22Rv1 (cell line): ENCODE measurements at regions not wholly inside any gene's neighbourhood (a gene's known extent, or its start where the extent isn't known, plus 50 kb on each side); places are given as distances from the start of the nearest gene placed in this dataset.

Experiments
- H3K27ac ChIP-seq: fragments of 450-650 bp; 2 replicates; pipeline ENCODE4 v1.5.1; 2017
- ZFX ChIP-seq: fragments of 450-650 bp; IDR thresholded peaks from 2 replicates; pipeline ENCODE4 v1.6.1; 2017; ENCODE audit warnings: antibody characterized with exemption, borderline replicate concordance
- TF ChIP-seq, protein P1 (sequence below): fragments of 450-650 bp; IDR thresholded peaks from 2 replicates; pipeline ENCODE4 v1.5.1; 2017; ENCODE audit warnings: mild to moderate bottlenecking

DNA sequence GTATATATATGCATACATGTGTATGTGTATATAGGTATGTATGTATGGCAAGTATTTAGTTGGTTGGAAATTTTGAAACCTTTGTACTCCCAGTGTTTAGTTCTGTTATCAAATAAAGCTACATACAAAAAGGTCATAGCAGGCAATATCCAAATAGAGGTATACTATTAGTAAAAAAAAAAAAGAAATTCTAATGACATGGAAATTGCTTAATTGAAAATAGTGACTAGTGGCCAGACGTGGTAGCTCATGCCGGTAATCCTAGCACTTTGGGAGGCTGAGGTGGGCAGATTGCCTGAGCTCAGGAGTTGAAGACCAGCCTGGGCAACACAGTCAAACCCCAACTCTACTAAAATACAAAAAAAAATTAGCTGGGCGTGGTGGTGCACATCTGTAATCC is 351.6 kb upstream of the NR5A2 start:
- no peak overlapping the region for H3K27ac ChIP-seq
- TF ChIP-seq, protein P1, sequence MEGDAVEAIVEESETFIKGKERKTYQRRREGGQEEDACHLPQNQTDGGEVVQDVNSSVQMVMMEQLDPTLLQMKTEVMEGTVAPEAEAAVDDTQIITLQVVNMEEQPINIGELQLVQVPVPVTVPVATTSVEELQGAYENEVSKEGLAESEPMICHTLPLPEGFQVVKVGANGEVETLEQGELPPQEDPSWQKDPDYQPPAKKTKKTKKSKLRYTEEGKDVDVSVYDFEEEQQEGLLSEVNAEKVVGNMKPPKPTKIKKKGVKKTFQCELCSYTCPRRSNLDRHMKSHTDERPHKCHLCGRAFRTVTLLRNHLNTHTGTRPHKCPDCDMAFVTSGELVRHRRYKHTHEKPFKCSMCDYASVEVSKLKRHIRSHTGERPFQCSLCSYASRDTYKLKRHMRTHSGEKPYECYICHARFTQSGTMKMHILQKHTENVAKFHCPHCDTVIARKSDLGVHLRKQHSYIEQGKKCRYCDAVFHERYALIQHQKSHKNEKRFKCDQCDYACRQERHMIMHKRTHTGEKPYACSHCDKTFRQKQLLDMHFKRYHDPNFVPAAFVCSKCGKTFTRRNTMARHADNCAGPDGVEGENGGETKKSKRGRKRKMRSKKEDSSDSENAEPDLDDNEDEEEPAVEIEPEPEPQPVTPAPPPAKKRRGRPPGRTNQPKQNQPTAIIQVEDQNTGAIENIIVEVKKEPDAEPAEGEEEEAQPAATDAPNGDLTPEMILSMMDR = no peak
- no peak for TF ChIP-seq ZFX

DNA sequence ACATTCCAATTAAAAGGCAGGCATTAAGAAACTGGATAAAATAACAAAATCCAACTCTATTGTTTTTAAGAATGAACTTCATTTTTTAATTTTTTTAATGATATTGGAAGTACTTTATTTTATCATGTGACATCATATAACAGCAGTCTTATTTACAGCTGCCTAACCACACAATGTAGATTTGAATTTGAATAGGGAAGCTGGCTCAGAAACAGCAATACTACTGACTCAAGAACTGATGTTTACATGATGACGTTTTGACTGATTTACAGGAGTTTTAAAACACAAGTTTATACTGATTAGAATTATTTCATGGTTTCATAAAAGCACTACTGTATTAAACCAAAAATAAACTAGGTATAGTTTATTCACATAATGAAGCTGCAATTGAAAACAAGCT is 348.7 kb upstream of the NR5A2 start:
- no peak overlapping the region for H3K27ac ChIP-seq
- TF ChIP-seq, protein P1 = no peak
- no peak for TF ChIP-seq ZFX

DNA sequence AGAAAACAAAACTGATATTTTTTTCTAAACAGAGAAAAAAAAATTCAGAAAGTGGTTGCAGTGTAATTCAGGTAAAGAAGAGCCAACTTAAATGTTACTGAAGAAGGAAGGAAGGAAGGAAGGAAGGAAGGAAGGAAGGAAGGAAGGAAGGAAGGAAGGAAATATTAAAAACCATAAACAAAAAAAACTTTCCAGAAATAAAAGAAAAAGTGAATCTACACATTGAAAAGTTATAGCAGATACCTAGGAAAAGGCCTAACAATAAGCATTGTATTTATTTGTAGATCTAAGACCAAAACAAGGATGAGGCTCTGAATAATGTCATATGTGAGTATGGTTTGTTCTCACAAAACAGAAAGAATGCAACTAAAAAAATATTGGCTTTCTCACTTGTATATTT is 345.4 kb upstream of the NR5A2 start:
- H3K27ac ChIP-seq = no peak overlapping the region
- TF ChIP-seq, protein P1 = no peak
- TF ChIP-seq ZFX = no peak

DNA sequence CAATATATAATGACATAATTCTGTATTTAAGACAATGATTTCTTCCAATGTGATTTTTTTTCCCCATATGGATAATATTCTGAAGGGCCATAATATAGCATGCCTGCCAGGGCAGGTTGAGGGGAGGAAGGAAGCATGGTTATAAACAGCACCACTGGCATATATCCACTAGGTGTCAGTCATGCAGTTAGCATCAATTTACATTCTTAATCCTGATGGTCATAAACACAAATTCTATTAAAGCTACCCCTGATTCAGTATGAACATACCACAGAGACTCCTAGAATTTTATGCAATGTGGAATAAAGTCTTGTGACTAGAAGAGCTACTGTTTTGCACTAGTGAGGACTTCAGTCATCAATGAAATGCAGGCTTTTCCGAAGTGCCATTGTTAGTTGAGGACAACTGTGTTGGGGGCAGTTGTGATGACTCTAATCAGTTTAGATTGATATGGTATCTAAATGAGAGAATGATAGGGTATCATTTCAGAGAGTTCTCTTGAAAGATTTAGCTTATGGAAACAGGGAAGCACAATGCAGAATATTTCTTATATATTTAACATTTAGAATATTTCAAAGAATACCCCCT is 342.7 kb upstream of the NR5A2 start:
- TF ChIP-seq, protein P1 = peak; percentile 95
- TF ChIP-seq ZFX = no peak

DNA sequence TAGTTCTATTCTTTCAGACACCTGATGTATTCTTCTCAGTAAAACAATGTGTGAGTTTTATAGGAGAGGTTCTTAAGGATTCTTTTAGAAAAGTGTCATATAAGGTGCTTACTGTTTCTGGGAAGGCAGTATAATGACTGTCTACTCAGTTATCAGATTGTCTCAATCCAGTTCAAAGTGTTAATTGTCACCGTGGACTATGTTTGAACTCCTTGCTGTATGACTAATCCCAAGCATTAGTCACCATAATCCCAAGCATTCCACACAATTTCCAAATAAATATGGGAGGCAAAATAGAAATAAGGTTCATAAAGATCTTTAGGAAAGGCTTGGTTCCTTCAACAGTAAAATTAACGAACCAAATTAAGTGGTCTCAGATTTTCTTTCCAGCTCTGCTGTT is 342.1 kb upstream of the NR5A2 start:
- TF ChIP-seq, protein P1 = no peak
- no peak for TF ChIP-seq ZFX

More for the DNA sequence above, 342.7 kb upstream of the NR5A2 start:
- H3K27ac ChIP-seq = no peak overlapping the region

DNA sequence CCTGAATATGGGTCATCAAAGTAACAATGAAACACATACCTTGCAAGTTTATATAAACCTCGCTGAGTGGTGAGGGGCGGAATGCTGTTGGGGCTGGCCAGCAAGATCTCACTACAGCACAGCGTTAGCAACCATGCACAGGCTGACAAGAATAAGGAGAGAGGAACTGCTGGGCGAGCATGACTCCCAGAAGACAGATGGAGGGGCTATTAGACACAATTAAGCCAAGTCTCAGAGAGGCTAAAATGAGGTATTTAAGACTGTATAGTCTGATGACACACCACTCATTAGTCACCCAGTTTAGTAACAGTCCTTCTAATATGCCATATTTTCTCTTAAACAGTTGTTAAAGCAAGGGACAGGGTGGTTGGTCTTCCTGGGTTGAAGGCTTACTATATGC is 340.2 kb upstream of the NR5A2 start:
- no peak overlapping the region for H3K27ac ChIP-seq
- no peak for TF ChIP-seq ZFX
- TF ChIP-seq, protein P1 = no peak

More for the DNA sequence above, 342.1 kb upstream of the NR5A2 start:
- no peak overlapping the region for H3K27ac ChIP-seq

DNA sequence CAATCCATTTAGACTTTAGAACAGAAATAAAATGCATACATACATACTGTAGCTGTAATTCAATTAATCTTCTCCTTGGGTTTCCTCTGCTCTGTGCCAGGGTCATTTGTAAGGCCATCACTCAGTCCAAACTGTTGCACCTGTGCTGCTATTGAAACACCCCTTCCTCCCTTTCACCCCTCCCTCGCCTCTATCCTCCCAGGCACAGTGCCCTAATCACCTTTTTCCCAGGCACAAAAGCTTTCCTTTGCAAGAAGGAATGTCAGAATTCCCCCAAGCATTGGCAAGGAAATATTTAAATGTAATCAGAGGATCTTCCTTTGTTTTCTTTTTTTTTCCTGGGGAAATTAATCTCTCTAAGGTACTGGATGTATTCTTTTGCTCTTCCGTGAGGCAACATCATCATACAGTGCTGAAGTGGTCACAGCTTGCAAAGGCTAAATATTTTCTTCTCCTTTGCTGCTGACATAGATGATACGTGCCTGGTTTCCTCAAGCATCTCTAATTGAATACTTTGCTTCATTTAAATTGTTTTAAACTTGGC is 339.3 kb upstream of the NR5A2 start:
- no peak for TF ChIP-seq ZFX
- TF ChIP-seq, protein P1 = no peak
- no peak overlapping the region for H3K27ac ChIP-seq
